ENCODE measurements at regions not wholly inside any gene's neighbourhood (a gene's known extent, or its start where the extent isn't known, plus 50 kb on each side); places are given as distances from the start of the nearest gene placed in this dataset.

DNA sequence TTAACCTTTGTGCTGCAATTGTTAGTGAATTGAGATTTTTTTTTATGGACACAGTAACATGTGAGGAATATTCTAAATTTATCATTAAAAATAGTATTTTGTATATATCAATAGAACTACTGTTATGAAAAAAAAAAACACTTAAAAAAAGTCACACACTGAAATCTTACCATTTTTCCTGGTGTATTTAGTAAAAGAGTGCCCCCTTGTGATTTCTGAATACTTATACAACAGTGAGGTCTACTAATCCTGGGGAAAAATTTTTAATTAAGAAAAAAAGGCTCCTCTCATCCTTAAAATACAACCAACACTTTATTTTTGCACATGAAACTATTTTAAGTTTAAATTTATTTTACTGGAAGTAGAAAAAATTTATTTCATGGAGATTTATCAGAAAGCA is 56.4 kb upstream of the SPOCK3 start:
- DNase-seq (ENCODE audit: insufficient read length, low spot score): no peak
- no peak for FAIRE-seq

DNA sequence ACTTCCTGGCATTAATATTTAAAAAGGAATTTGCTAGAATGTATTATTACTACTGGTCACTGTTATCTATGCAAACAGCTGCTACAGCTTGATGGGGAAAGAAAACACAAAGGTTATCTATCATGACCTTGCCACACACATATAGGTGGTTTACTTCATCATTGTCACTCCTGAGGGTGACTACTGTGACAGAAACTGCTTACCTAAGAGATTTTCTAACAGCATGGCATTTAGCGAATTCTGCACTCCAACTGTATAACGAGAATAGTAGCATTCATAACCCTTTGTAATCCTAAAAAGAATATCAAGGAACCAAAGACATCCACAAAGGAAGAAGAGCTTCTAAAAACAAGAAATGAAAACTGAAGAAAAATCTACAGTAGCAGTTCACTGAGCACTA is 74.6 kb upstream of the SPOCK3 start:
- no peak for FAIRE-seq
- DNase-seq (ENCODE audit: insufficient read length, low spot score): no peak

DNA sequence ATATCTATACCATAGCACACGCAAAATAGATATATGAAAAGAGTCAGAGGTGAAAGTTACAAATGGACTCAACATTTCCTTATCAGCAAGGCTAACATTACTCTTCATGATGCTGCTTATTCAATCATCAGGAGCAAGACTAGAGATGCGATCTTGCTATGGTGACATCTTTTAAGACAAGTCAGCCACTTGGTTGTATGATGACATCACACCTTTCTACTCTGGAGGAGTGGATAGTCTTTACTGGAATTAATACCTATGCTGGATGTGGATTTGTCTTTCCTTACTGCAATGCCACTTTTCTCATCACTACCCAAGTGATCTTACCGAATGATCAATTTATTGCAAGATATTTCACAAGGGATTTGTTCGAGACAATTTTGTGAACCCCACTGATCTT is 87.0 kb upstream of the SPOCK3 start:
- no peak for DNase-seq (ENCODE audit: insufficient read length, low spot score)
- FAIRE-seq: no peak

DNA sequence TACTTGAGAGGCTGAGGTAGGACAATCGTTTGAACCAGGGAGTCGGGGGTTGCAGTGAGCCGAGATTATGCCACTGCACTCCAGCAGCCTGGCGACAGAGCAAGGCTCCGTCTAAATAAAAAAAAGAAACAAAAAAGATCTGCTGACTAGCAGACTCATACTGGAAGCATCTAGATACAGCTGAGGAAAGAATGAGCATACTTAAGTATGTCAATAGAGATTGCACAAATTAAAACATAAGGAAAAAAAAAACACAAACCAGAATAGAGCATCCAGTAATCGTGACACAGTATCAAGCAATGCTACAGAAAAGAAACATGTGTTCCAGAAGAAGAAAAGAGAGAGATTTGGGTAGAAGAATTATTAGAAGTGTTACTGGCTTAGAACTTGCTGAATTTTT is 105.5 kb upstream of the SPOCK3 start:
- no peak for FAIRE-seq
- DNase-seq (ENCODE audit: insufficient read length, low spot score): no peak

DNA sequence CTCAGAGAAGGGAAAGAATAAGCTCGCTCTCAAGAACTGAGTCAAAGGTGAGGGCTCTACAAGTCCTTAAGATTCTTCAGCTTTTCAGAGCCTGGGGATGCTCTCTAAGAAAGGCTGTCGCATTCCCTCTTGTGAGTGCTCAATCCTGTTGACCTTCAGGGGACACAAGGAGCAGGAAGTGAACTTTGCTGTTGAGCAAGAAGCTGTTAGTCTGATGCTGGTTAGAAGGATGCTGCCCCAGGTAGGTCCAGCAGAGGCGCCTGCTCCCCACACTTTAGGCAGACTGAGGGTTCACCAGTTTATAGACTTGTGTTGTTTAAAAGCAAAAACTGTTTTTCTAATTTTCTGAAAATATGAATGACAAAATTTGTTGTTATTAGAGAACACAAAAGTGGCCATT is 125.4 kb upstream of the SPOCK3 start:
- DNase-seq (ENCODE audit: insufficient read length, low spot score): no peak
- no peak for FAIRE-seq

DNA sequence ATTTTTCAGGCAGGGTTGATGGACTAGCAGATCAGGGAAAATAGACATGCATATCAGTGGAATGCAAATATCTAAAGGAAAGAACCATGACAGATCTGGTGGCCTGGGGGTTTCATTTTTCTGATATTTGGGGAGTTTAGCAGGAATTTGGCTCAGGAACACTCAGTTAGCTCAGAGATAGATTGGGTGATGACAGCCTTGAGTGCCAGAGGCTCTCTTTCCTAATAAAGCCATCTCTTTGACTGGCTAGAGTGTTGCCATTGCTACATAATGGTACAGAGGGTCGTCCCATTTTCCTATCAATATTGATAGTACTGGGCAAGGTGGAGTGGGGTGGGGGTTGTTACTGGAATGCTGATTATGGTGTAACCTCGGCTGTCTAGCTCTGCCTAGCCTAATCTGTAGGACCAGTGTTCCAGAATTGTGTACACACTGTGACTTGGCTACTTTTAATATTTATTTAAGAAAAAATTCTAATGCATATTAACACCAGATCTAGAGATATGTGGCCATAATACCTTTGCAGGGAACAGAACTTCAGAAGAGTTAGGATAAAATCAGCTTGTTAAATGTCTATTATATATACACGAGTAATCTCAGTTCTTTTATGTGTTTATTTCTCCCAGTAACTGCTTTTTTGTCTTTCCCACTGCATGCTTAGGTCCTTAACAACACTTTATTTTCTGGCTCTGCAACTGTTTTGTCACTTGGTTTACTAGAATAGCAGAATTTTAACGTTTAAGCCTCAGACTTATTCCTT is 145.0 kb upstream of the SPOCK3 start:
- FAIRE-seq: no peak
- DNase-seq (ENCODE audit: insufficient read length, low spot score): no peak

DNA sequence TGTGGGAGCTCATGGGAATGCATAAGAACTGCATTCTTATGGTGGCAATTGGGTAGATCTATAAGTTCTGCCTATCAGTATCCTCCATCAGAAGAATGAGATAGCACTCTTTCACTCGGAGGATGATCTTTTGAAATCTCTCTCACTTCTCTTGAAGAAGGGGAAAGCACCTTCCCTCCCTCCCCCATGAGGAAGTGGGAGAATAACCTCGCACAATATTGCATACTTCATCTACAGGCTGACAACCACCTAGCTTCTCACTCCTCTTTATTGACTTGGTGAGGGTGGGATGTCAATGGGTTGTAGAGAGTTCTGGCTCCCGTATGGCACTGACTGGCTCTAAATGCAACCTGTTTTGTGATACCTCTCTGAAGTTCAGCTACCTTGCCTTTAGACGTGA is 146.7 kb upstream of the SPOCK3 start:
- DNase-seq (ENCODE audit: insufficient read length, low spot score) (no peak), FAIRE-seq (no peak)

DNA sequence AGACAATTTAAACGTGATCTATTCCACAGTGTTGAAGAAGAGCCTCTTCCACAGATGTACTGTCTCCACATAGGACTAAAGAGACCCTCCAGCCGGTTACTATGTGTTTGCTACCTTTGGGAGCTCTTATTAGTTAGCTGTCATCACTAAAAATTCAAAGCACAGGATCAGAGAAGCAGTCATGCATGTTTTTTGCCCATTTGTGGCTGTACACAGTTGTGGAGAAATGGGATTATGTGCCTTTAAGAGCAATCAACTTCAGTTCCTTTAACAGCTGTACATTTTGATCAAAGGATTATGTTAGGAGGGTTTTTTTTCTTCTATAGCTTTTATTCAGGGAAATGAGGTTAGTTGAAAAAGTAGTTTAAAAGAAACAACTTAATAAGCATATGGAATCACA is 149.0 kb upstream of the SPOCK3 start:
- DNase-seq (ENCODE audit: insufficient read length, low spot score) (no peak), FAIRE-seq (no peak)

DNA sequence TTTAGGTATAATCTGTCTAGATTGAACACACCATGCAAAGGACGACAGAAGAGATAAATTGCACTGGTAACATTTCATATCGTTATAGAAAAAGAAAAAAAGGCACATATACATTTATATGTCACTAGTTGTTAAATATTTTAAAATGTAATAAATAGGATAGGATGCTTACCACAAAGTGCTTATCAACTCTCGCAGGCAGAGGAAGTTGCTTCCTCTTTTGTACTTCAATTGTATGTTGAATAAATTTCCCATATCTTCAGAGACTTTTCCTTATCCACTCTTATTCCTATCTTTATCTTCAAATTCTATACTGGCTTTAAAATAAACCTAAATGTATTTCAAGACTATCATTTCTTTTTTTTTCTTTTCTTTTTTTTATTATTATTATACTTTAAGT is 163.3 kb upstream of the SPOCK3 start:
- DNase-seq (ENCODE audit: insufficient read length, low spot score) (no peak), FAIRE-seq (no peak)

DNA sequence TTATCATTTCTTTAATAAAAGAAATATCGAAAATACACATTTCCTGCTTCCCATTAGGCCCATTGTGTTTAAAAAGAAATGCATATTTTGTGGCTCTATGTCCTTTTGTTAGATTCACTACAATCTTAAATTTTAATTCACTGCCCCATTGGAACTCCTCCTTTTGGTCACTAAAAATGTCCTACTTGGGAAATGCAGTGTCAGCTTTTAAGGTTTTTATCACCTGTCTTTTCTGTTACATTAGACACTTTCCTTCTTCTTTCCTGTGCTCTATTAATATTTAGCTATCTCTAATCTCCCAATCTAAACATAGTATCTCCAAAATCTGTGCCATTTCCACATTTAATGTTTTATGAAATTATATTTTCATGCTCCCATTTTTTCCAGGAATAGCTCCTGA is 164.9 kb upstream of the SPOCK3 start:
- FAIRE-seq: no peak
- DNase-seq (ENCODE audit: insufficient read length, low spot score): no peak

DNA sequence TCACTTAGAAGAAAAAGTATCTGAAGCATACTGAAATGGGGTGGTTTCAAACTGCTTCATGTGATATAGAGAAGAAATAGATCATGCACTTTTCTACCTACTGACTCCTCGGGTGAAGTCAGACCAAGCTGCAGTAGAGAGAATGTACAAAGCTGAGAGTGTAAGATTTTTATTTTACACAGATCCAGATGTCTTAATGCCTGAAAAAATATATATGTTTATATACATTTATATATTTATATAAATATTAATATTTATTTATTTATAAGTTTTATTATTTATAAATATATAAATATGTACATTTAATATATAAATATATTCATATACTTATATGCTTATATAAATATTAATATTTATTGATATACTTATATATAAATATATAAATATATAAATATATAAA is 171.9 kb upstream of the SPOCK3 start:
- no peak for DNase-seq (ENCODE audit: insufficient read length, low spot score)
- FAIRE-seq: no peak

DNA sequence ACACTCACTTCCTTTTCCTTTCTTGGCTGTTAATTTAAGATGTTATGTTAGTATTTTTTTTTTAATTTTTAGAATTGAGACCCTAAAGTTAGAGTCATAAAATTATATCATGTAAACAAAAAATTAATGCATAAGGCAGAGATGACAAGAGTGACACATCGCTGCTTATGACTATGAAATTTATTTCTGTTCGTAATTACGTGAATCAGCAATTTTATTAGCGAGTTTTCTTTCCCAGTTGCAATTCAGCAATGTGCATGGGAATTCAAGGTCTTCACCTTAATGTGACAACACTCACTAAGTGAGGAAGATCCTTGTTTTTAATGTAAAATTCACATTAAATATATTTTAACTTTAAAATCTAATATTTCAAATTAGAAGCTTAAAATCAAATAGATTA is 181.2 kb upstream of the SPOCK3 start:
- FAIRE-seq: no peak

DNA sequence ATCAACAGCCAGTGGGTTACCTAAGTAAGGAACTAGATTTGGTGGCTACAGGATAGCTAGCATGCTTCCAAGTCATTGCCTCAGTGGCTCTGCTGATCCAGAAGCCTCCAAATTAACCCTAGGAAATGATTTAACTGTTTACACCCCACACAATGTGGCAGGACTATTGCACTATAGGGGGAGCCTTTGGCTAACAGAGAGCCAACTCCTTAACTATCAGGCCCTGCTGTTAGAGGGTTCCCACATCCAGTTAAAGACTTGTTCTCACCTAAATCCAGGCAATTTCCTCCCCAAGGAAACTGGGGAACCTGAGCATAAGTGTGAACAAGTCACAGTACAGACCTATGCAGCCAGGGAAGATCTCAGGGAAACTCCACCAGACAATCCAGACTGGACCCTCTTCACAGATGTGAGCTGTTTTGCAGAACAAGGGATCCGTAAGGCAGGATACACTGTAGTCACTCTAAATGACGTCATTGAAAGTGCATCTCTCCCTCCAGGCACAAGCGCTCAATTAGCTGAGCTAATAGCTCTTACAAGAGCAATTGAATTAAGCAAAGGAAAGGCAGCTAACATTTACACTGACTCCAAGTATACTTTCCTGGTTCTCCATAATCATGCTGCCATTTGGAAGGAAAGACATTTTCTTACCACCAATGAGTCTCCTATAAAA is 185.3 kb upstream of the SPOCK3 start:
- FAIRE-seq (no peak), DNase-seq (ENCODE audit: insufficient read length, low spot score) (no peak)

More for the DNA sequence above, 181.2 kb upstream of the SPOCK3 start:
- DNase-seq (ENCODE audit: insufficient read length, low spot score): no peak

DNA sequence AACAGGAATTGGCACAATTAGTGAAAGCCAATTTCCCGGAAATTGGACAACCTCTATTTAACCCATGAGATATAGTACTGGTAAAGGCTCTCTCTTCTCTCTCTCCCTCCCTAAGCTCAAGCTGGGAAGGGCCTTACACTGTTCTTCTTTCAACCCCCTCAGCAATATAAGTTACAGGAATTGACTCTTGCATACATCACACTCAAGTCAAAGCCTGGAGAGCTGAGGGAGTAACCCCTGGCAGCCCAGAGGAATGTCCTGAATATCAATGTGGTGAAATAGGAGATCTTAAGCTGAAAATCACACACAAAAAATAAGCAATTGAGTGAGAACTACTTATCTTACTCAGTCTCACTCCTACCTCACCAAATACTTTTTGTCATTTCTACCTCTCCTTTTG is 186.9 kb upstream of the SPOCK3 start:
- FAIRE-seq: no peak
- no peak for DNase-seq (ENCODE audit: insufficient read length, low spot score)

DNA sequence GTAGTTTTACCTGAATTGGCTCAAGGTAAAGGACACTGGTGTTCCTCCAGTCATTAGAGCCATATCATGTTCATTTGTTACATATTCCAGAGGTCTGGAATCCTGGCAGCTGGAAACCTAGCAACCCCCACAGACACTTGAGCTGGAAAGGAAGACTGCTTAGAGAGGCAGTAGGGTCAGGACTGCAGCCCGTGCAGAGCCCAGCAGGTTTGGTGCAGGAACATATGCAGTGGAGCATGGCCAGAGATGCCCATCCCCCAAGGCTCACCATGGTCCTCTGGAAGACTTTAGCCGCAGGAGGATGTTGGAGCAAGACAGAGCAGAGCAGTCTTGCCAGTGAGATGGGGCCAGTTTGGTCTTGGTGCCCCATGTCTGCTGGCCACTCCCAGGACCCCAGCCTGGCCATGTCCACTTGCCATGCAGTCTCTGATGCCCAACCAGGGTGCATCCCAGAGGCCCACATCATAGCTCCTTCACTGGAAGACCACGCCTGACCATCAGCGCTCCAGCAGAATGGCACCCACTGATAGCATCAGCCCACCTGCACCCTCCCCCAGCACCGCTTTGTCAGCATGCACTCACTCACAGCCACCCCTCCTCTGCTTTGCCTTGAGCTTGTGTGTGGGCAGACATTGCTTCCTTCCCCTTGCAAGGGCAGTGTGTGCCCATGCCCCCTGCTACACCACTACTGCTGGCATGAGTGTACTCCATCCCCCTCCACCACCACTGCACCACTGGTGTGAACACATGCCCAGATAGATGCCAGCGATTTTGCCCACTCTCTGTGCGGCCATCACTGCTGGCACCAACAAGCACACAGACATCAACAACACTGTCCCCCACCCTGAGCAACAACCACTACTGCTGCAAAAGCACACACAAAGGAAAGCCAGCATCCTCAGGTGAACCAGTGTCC is 190.3 kb upstream of the SPOCK3 start:
- DNase-seq (ENCODE audit: insufficient read length, low spot score): no peak
- FAIRE-seq: no peak

DNA sequence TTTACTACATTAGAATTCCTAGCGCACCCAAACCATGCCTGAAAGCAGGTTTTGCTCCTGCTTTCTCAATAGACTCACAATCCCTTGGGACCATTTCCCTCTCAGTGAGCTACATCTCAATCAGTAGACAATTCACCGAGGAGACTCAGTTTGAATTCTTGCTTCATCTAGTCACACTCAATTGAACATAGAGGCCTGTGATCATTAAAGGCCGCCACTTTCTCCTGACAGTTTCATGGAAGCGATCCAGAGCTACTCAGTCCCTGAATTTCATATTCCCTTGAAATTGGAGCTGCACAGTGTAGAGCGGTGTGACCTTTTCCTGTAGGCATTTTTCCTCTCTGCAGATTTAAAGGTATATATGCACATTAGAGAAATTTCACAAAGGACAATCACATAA is 193.9 kb upstream of the SPOCK3 start:
- DNase-seq (ENCODE audit: insufficient read length, low spot score) (no peak), FAIRE-seq (no peak)

DNA sequence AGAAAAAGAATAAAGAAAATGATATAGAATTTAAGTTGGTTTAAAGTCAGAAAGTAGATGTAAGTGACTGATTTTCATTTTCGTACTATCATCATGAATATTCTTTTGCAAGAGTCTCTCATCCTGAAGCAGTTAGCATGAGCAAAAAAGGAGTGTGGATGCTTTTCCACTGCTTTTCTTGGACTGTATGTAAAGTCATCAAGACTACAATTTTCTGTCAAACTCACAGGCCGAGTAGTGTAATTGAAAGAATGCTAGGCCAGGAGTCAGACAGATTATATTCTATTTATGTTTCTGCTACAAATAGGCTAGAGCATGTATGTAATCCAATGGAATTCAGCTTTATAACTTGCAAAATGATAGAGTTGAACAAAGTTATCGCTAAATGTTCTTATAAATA is 197.1 kb upstream of the SPOCK3 start:
- DNase-seq (ENCODE audit: insufficient read length, low spot score) (no peak), FAIRE-seq (no peak)

DNA sequence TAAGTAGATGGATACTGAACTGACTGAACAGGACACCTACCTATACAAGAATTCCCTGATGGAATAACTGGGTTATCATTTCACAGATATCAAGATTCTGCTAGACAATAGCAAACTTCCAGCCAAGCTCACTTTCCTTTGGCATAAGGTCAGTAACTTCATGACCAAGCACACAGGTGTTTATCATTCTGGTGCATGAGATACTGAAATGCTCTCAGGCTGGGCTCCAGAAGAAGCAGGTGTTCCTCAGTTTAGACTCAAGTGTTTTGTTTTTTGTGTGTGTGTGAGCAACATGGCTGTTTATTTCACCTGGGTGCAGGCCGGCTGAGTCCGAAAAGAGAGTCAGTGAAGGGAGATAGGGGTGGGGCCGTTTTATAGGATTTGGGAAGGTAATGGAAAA is 201.5 kb upstream of the SPOCK3 start:
- FAIRE-seq: no peak
- DNase-seq (ENCODE audit: insufficient read length, low spot score): no peak

DNA sequence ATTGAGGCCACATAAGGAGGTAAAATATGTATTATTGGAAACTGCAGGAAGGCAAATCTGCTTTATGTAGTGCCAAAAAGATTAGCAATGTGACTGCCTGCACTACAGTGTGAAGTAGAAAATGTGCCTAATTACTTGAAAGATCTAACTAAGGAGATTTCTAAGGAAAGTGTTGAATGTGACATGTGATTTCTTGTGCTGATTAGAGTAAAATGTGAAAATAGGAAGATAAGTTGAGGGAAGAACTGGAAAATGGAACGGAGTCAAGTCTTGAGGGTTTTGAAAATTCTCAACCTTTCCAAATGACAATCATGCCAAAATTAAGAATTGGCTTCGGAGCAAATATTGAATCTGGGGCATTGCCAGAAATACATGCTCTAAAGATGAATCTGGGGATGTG is 209.5 kb upstream of the SPOCK3 start:
- FAIRE-seq (no peak), DNase-seq (ENCODE audit: insufficient read length, low spot score) (no peak)

DNA sequence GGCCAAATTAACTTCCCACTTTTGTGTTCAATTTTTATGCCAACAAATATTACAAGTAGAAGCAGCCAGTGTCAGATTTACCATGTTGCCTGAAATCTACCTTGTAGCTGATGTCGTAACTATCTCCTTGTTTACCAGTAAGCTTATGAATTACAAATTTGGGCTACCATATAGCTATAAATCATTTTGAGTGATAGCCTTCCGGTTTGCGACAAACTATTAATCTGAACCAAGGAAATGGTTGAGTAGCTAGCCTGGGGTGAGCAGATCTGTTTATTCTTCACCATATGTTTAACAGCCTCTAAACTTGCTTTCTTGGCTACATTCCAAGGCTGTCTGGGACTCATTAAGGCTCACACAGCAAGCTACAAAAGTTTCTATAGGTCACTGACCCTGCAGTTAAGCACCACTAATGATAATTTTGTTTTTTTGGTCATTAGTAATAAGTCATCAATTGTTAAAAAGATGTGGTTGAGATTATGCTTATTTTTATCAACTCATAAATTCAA is 218.7 kb upstream of the SPOCK3 start:
- DNase-seq (ENCODE audit: insufficient read length, low spot score) (no peak), FAIRE-seq (no peak)

DNA sequence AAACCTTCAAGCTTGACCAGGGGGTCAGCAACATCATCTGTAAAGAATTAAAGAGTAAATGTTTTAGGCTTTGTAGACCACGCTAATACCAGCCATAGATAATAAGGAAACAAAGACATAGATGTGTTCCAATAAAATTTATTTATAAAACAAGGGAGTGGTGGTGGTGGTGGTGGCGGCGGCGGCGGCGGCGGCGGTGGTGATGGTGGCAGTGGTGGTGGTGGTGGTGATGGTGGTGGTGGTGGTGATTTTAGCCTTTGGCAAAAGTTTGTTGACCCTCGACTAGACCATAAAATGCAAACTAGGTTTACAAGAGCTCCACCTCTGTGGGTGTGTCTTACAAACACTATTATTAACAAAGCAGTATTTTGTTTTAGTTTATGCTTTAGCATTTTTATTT is 222.3 kb upstream of the SPOCK3 start:
- DNase-seq (ENCODE audit: insufficient read length, low spot score) (no peak), FAIRE-seq (no peak)
